IMR-90 (cell line): ENCODE measurements at regions not wholly inside any gene's neighbourhood (a gene's known extent, or its start where the extent isn't known, plus 50 kb on each side); places are given as distances from the start of the nearest gene placed in this dataset.

ENCODE experiments used
- BHLHE40 ChIP-seq: fragments of 150-350 bp; IDR thresholded peaks from 2 replicates; pipeline ENCODE4 v1.6.1; 2016; ENCODE audit warnings: mild to moderate bottlenecking, low read depth, low read length
- CEBPB ChIP-seq: IDR thresholded peaks from 2 replicates; pipeline ENCODE4 v1.6.1; 2012; ENCODE audit warnings: low read depth, low read length, improper control_type of control experiment
- CHD1 ChIP-seq: IDR thresholded peaks from 2 replicates; pipeline ENCODE4 v1.6.1; 2012; ENCODE audit warnings: low read depth, low read length, improper control_type of control experiment
- FOS ChIP-seq: fragments of 150-350 bp; IDR thresholded peaks from 2 replicates; pipeline ENCODE4 v1.6.1; 2016; ENCODE audit warnings: low read depth, low read length
- MAFK ChIP-seq: IDR thresholded peaks from 2 replicates; pipeline ENCODE4 v1.6.1; 2012; ENCODE audit warnings: low read depth, low read length, improper control_type of control experiment
- MXI1 ChIP-seq: IDR thresholded peaks from 2 replicates; pipeline ENCODE4 v1.6.1; 2012; ENCODE audit warnings: low read depth, mild to moderate bottlenecking, low read length, moderate library complexity, borderline replicate concordance
- POLR2A ChIP-seq: IDR thresholded peaks from 2 replicates; pipeline ENCODE4 v1.6.1; 2012; ENCODE audit warnings: mild to moderate bottlenecking, low read depth, low read length
- RAD21 ChIP-seq: IDR thresholded peaks from 2 replicates; pipeline ENCODE4 v1.6.1; 2012; ENCODE audit warnings: low read length, improper control_type of control experiment
- RCOR1 ChIP-seq: IDR thresholded peaks from 2 replicates; pipeline ENCODE4 v1.6.1; 2012; ENCODE audit warnings: mild to moderate bottlenecking, low read length, improper control_type of control experiment; ENCODE audit not compliant: insufficient replicate concordance
- RFX5 ChIP-seq: IDR thresholded peaks from 2 replicates; pipeline ENCODE4 v1.8.0; 2012; ENCODE audit warnings: low read depth, mild to moderate bottlenecking, low read length, moderate library complexity
- SMC3 ChIP-seq: fragments of 150-350 bp; IDR thresholded peaks from 2 replicates; pipeline ENCODE4 v1.6.1; 2016; ENCODE audit warnings: low read depth, mild to moderate bottlenecking, antibody characterized with exemption, low read length, moderate library complexity
- TF ChIP-seq, protein P1 (sequence below): conservative IDR thresholded peaks from 2 replicates; pipeline ENCODE4 v1.5.1; 2012; ENCODE audit warnings: mild to moderate bottlenecking, low read depth, low read length, improper control_type of control experiment
- TF ChIP-seq, protein P2 (sequence below): fragments of 150-350 bp; IDR thresholded peaks from 2 replicates; pipeline ENCODE4 v1.6.1; 2017; ENCODE audit warnings: mild to moderate bottlenecking, antibody characterized with exemption, low read length, low read depth

DNA sequence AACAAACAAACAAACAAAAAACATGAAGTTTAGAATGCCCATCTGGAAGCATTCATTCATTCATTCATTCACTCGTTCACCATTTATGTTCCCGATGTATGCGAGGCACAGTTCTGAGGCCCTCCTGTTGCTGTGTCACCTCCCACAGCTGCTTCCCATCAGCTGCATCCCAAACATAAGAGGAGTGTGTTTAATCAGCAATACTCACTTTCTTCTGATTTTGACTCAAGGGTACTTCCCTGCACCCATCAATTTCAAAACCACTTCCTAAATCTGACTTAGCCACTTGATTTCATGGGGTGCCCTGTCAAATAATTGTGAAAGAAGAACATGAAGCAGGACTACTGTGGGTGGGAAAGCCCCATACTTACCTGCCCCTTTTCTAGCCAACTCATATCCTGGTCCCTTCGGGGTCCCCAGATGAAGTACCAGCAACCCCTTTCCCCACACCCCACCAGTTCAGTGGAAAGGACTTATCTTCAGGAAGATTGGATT, 128.0 kb upstream of the IL12B start:
- TF ChIP-seq, protein P1, sequence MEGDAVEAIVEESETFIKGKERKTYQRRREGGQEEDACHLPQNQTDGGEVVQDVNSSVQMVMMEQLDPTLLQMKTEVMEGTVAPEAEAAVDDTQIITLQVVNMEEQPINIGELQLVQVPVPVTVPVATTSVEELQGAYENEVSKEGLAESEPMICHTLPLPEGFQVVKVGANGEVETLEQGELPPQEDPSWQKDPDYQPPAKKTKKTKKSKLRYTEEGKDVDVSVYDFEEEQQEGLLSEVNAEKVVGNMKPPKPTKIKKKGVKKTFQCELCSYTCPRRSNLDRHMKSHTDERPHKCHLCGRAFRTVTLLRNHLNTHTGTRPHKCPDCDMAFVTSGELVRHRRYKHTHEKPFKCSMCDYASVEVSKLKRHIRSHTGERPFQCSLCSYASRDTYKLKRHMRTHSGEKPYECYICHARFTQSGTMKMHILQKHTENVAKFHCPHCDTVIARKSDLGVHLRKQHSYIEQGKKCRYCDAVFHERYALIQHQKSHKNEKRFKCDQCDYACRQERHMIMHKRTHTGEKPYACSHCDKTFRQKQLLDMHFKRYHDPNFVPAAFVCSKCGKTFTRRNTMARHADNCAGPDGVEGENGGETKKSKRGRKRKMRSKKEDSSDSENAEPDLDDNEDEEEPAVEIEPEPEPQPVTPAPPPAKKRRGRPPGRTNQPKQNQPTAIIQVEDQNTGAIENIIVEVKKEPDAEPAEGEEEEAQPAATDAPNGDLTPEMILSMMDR, result no peak
- TF ChIP-seq FOS (no peak), CEBPB (no peak), RAD21 (no peak), POLR2A (no peak), BHLHE40 (no peak), RFX5 (no peak), MAFK (no peak), MXI1 (no peak), SMC3 (no peak), RCOR1 (no peak), CHD1 (no peak)
- TF ChIP-seq, protein P2, sequence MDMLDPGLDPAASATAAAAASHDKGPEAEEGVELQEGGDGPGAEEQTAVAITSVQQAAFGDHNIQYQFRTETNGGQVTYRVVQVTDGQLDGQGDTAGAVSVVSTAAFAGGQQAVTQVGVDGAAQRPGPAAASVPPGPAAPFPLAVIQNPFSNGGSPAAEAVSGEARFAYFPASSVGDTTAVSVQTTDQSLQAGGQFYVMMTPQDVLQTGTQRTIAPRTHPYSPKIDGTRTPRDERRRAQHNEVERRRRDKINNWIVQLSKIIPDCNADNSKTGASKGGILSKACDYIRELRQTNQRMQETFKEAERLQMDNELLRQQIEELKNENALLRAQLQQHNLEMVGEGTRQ, result no peak
